Calu3 (cell line): ENCODE measurements at regions not wholly inside any gene's neighbourhood (a gene's known extent, or its start where the extent isn't known, plus 50 kb on each side); places are given as distances from the start of the nearest gene placed in this dataset.

Experiments
- BruUV-seq: library from RNA; stranded (reverse); fragments of 400-500 nt; replicated peaks from 2 replicates; lab custom pipeline; 2021; lab: Mats Ljungman, UMichigan
- CTCF ChIA-PET: fragments of 300-600 bp; sonication (Branson Sonifier 250); formaldehyde crosslinking; loops from one replicate; lab custom pipeline; 2022; ENCODE audit warnings: antibody characterized with exemption; lab: Charles Lee
- DNase-seq: peaks from one replicate; pipeline ENCODE4 v3.0.0; 2022
- H3K27ac Mint-ChIP-seq: one replicate; pipeline ENCODE4 v1.8.0; 2022; ENCODE audit warnings: mixed read lengths; ENCODE audit not compliant: unreplicated experiment
- H3K27me3 Mint-ChIP-seq: one replicate; pipeline ENCODE4 v1.8.0; 2022; ENCODE audit warnings: mixed read lengths; ENCODE audit not compliant: unreplicated experiment
- H3K36me3 Mint-ChIP-seq: one replicate; pipeline ENCODE4 v1.8.0; 2022; ENCODE audit warnings: mild to moderate bottlenecking, moderate library complexity, mixed read lengths; ENCODE audit not compliant: insufficient read depth, unreplicated experiment
- H3K4me1 Mint-ChIP-seq: one replicate; pipeline ENCODE4 v1.8.0; 2022; ENCODE audit warnings: mild to moderate bottlenecking, low read depth, mixed read lengths; ENCODE audit not compliant: unreplicated experiment
- H3K4me3 Mint-ChIP-seq: one replicate; pipeline ENCODE4 v1.8.0; 2022; ENCODE audit warnings: mild to moderate bottlenecking, low read depth, moderate library complexity, mixed read lengths; ENCODE audit not compliant: unreplicated experiment
- H3K9me3 Mint-ChIP-seq: one replicate; pipeline ENCODE4 v1.8.0; 2022; ENCODE audit warnings: low read depth, mixed read lengths; ENCODE audit not compliant: unreplicated experiment
- intact Hi-C: fragments of 100-400 bp; cut with micrococcal nuclease; formaldehyde crosslinking; loops from one replicate; pipeline ENCODE4 v1.10.0; 2022; ENCODE audit not compliant: unreplicated experiment
- TF ChIP-seq, protein P1 (sequence below): fragments of 200-600 bp; IDR thresholded peaks from one replicate; pipeline ENCODE4 v1.8.0; 2022; ENCODE audit warnings: antibody characterized with exemption; ENCODE audit not compliant: unreplicated experiment

DNA sequence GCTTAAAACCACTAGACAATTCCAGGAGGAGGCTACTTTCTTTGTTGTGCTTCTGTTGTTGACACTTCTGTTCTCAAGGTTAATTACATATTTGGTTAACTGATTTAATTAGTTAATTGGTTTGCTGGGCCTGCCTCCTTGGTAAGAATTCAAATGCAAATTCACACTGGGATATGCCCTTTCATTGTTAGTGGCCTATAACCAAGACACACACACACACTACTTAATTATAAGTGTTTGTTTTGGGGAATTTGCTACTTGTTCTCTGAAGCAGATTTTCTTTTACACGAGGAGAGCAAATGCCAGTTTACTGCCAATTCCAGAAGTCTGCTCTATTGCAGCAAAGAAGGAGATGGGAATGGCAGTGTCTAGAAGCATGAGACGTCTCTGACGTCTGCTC is 101.6 kb upstream of the BASP1 start:
- Mint-ChIP-seq H3K9me3 (peaks cover 1% of the 10 kb centered on the region), H3K4me3 (no peak overlapping the region), H3K4me1 (peaks cover 78% of the 10 kb centered on the region), H3K36me3 (peaks cover 22% of the 10 kb centered on the region), H3K27ac (peak overlapping the region; percentile 84), H3K27me3 (no peaks in the 10 kb centered on the region)
- TF ChIP-seq, protein P1, sequence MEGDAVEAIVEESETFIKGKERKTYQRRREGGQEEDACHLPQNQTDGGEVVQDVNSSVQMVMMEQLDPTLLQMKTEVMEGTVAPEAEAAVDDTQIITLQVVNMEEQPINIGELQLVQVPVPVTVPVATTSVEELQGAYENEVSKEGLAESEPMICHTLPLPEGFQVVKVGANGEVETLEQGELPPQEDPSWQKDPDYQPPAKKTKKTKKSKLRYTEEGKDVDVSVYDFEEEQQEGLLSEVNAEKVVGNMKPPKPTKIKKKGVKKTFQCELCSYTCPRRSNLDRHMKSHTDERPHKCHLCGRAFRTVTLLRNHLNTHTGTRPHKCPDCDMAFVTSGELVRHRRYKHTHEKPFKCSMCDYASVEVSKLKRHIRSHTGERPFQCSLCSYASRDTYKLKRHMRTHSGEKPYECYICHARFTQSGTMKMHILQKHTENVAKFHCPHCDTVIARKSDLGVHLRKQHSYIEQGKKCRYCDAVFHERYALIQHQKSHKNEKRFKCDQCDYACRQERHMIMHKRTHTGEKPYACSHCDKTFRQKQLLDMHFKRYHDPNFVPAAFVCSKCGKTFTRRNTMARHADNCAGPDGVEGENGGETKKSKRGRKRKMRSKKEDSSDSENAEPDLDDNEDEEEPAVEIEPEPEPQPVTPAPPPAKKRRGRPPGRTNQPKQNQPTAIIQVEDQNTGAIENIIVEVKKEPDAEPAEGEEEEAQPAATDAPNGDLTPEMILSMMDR: no peak
- intact Hi-C loops: no loop called here
- CTCF ChIA-PET: interaction anchor here (1.1 kb wide), 1 partner anchor 12 kb away, joined by 3 read pairs; no protein-coding TSS in a partner anchor
- no TSS peak for BruUV-seq
- no peak for DNase-seq

DNA sequence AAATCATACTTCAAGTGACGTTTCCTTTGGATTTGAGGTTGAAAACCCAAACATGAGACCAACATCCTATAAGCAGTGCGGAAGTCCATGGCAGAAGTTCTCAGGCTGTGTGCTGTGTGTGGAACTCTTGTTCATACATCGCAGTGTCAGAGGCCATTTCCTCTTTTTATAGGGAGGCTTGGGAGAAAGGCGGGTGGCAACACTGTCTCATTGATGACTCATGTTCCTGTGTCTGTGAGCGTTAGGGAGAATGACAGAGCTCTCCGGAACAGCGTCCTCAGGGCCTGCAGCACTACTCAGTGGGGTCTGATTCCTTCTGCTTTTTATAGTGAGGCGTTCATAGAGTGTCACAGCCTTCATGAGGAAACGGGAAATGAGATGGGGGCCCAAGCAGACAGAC is 98.8 kb upstream of the BASP1 start:
- BruUV-seq: no TSS peak
- DNase-seq: peak; percentile 61
- Mint-ChIP-seq H3K36me3 (peaks cover 17% of the 10 kb centered on the region), H3K4me3 (peak overlapping the region; percentile 43), H3K9me3 (peaks cover 2% of the 10 kb centered on the region), H3K27ac (peak overlapping the region; percentile 93), H3K4me1 (peaks cover 66% of the 10 kb centered on the region), H3K27me3 (no peaks in the 10 kb centered on the region)
- CTCF ChIA-PET: interaction anchor here (0.5 to 1.2 kb wide), 4 partner anchors 14 to 404 kb away, joined by 3 to 9 read pairs (median 4); no protein-coding TSS in a partner anchor
- TF ChIP-seq, protein P1: no peak
- intact Hi-C loops: no loop called here

DNA sequence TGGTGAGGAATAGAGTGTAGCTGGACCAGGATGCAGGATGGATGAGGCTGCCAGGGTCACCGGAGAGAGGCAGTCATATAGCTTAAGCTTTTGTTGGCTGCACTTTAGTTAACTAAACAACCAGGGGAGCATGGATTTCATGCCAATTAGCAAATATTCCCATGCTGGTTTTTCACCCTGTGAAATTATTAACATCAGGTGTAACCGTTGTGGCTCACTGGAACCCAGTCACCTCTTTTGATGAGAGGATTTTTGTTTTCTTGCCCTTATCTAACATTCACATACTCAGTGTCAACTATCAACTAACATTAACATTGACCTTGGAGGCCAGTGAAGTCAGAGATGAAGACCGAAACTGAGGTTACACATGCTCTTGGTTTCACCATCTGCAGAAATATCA is 97.2 kb upstream of the BASP1 start:
- CTCF ChIA-PET: no interaction called here
- no peak overlapping the region for H3K4me3 Mint-ChIP-seq
- peaks cover 7% of the 10 kb centered on the region for H3K36me3 Mint-ChIP-seq
- intact Hi-C loops: no loop called here
- BruUV-seq: no TSS peak
- DNase-seq: peak; percentile 26
- TF ChIP-seq, protein P1: no peak
- peaks cover 66% of the 10 kb centered on the region for H3K4me1 Mint-ChIP-seq
- peaks cover 4% of the 10 kb centered on the region for H3K9me3 Mint-ChIP-seq
- H3K27me3 Mint-ChIP-seq: no peaks in the 10 kb centered on the region
- H3K27ac Mint-ChIP-seq: peak overlapping the region; percentile 88

DNA sequence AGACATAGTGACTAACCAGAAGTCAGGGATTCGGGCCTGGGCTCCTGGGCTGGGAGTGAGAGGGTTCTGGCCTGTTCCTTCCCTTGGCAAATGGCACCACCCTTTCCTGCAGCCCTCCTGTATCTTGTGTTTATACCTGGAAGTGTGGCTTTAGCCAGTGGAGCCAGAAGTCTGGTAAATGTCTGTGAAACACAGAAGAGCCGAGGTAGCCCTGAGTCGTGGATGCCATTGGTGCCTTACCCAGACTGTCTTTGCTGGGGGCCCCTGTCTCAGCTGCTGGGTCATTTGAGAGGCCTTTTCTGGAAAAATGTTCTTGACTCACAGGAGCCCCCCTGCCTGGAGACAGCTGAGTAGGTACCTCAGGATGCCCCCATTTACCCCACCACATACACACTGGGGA is 95.7 kb upstream of the BASP1 start:
- peaks cover 56% of the 10 kb centered on the region for H3K4me1 Mint-ChIP-seq

More for the DNA sequence above, 95.7 kb upstream of the BASP1 start:
- CTCF ChIA-PET: no interaction called here
- intact Hi-C loops: no loop called here
- DNase-seq: no peak
- Mint-ChIP-seq H3K27ac (peak overlapping the region; percentile 62), H3K27me3 (no peaks in the 10 kb centered on the region), H3K36me3 (peaks cover 7% of the 10 kb centered on the region), H3K4me3 (no peak overlapping the region), H3K9me3 (peaks cover 4% of the 10 kb centered on the region)
- TF ChIP-seq, protein P1: no peak
- BruUV-seq: no TSS peak
